Right atrium auricular region (tissue), 2 donors: ENCODE measurements at regions not wholly inside any gene's neighbourhood (a gene's known extent, or its start where the extent isn't known, plus 50 kb on each side); places are given as distances from the start of the nearest gene placed in this dataset.

Experiments
- DNase-seq: peaks from one replicate; pipeline ENCODE4 v3.0.0-alpha.2; 2019; ENCODE audit warnings: low spot score
- H3K27ac ChIP-seq, 2 donors: fragments of 200-600 bp; sonication (generic); 1 replicate in 1 of 2; 2 replicates in 1 of 2; pipeline ENCODE4 v1.5.1; 2016 to 2019
- H3K27me3 ChIP-seq, 2 donors: fragments of 200-600 bp; sonication (generic); one replicate each; pipeline versions ENCODE4 v1.5.1 to v1.6.0; 2017 to 2019
- H3K36me3 ChIP-seq: fragments of 200-600 bp; sonication (generic); one replicate; pipeline ENCODE4 v1.5.1; 2016
- H3K4me1 ChIP-seq, 2 donors: fragments of 200-600 bp; sonication (generic); one replicate each; pipeline versions ENCODE4 v1.5.1 to v1.6.0; 2017 to 2019
- H3K4me3 ChIP-seq, 2 donors: fragments of 200-600 bp; sonication (generic); 1 replicate in 1 of 2; 2 replicates in 1 of 2; pipeline ENCODE4 v1.5.1; 2017 to 2019; ENCODE audit warnings: mild to moderate bottlenecking in 1 of 2, moderate library complexity in 1 of 2
- H3K9me3 ChIP-seq, 2 donors: fragments of 200-600 bp; sonication (generic); one replicate each; pipeline ENCODE4 v1.5.1; 2019
- CTCF ChIP-seq, 2 donors: fragments of 200-600 bp; sonication (generic); IDR thresholded peaks; one replicate each; pipeline ENCODE4 v1.5.1; 2019; ENCODE audit warnings: antibody characterized with exemption in 2 of 2

- H3K27me3 ChIP-seq = no peaks in the 10 kb centered on the region
- no peak for DNase-seq
- H3K4me3 ChIP-seq = no peak overlapping the region
- H3K9me3 ChIP-seq = no peaks in the 10 kb centered on the region
- H3K4me1 ChIP-seq = no peaks in the 10 kb centered on the region
- H3K27ac ChIP-seq = no peak overlapping the region
- TF ChIP-seq CTCF (IDR thresholded peaks at IDR 0.05) = no peak
- H3K36me3 ChIP-seq = no peaks in the 10 kb centered on the region
Measured at GRCh38 chr18:75492852-75493251, 65.3 kb upstream of the SMIM21 start.

- no peak overlapping the region for H3K27ac ChIP-seq
- no peak for DNase-seq
- no peak for TF ChIP-seq CTCF (IDR thresholded peaks at IDR 0.05)
- H3K36me3 ChIP-seq = no peaks in the 10 kb centered on the region
- no peak overlapping the region for H3K4me3 ChIP-seq
- H3K4me1 ChIP-seq = no peaks in the 10 kb centered on the region
- no peaks in the 10 kb centered on the region for H3K9me3 ChIP-seq
- no peaks in the 10 kb centered on the region for H3K27me3 ChIP-seq
Measured at GRCh38 chr18:75491361-75491760, 63.9 kb upstream of the SMIM21 start.

- no peaks in the 10 kb centered on the region for H3K27me3 ChIP-seq
- DNase-seq = peak; percentile 76
- H3K9me3 ChIP-seq = no peaks in the 10 kb centered on the region
- H3K4me1 ChIP-seq = no peaks in the 10 kb centered on the region
- TF ChIP-seq CTCF (IDR thresholded peaks at IDR 0.05) = no peak
- H3K36me3 ChIP-seq = no peaks in the 10 kb centered on the region
- H3K27ac ChIP-seq = no peak overlapping the region
- no peak overlapping the region for H3K4me3 ChIP-seq
Measured at GRCh38 chr18:75489493-75490190, 62.1 kb upstream of the SMIM21 start.

GRCh38 chr18:75483662-75484061, 56.2 kb upstream of the SMIM21 start:
- no peaks in the 10 kb centered on the region for H3K4me1 ChIP-seq
- H3K9me3 ChIP-seq = peaks cover 0 to 28% of the 10 kb centered on the region in 2 donors
- H3K4me3 ChIP-seq = no peak overlapping the region
- no peak for TF ChIP-seq CTCF (IDR thresholded peaks at IDR 0.05)
- H3K36me3 ChIP-seq = no peaks in the 10 kb centered on the region
- no peak overlapping the region for H3K27ac ChIP-seq
- DNase-seq = no peak
- no peaks in the 10 kb centered on the region for H3K27me3 ChIP-seq

GRCh38 chr18:75482880-75483279, 55.4 kb upstream of the SMIM21 start:
- no peaks in the 10 kb centered on the region for H3K27me3 ChIP-seq
- no peaks in the 10 kb centered on the region for H3K36me3 ChIP-seq
- no peak for DNase-seq
- H3K9me3 ChIP-seq = peaks cover 0 to 28% of the 10 kb centered on the region in 2 donors
- H3K4me1 ChIP-seq = no peaks in the 10 kb centered on the region
- no peak overlapping the region for H3K4me3 ChIP-seq
- H3K27ac ChIP-seq = no peak overlapping the region
- TF ChIP-seq CTCF (IDR thresholded peaks at IDR 0.05) = no peak

- Histone ChIP-seq H3K27ac (no peak overlapping the region), H3K4me3 (no peak overlapping the region), H3K27me3 (no peaks in the 10 kb centered on the region), H3K4me1 (peaks cover 0 to 2% of the 10 kb centered on the region in 2 donors), H3K36me3 (no peaks in the 10 kb centered on the region), H3K9me3 (peaks cover 0 to 28% of the 10 kb centered on the region in 2 donors)
- DNase-seq = no peak
- no peak for TF ChIP-seq CTCF (IDR thresholded peaks at IDR 0.05)
Measured at GRCh38 chr18:75480487-75480886, 53.0 kb upstream of the SMIM21 start.
